Neural crest cell (in vitro differentiated cells): ENCODE measurements at regions not wholly inside any gene's neighbourhood (a gene's known extent, or its start where the extent isn't known, plus 50 kb on each side); places are given as distances from the start of the nearest gene placed in this dataset.

ENCODE experiments used
- DNase-seq: peaks from one replicate; pipeline ENCODE4 v3.0.0; 2021; ENCODE audit warnings: low read depth, mixed read lengths, low spot score
- H3K27ac Mint-ChIP-seq: one replicate; pipeline ENCODE4 v1.8.0; 2021; ENCODE audit warnings: mild to moderate bottlenecking, mixed read lengths; ENCODE audit not compliant: unreplicated experiment
- H3K27me3 Mint-ChIP-seq: 2 replicates; pipeline ENCODE4 v1.8.0; 2021; ENCODE audit warnings: low read depth, mild to moderate bottlenecking, mixed read lengths
- H3K36me3 Mint-ChIP-seq: 2 replicates; pipeline ENCODE4 v1.8.0; 2021; ENCODE audit warnings: low read depth, mild to moderate bottlenecking, mixed read lengths
- H3K4me1 Mint-ChIP-seq: 2 replicates; pipeline ENCODE4 v1.8.0; 2021; ENCODE audit warnings: mixed read lengths
- H3K4me3 Mint-ChIP-seq: one replicate; pipeline ENCODE4 v1.8.0; 2021; ENCODE audit warnings: mild to moderate bottlenecking, mixed read lengths
- H3K9me3 Mint-ChIP-seq: 2 replicates; pipeline ENCODE4 v1.8.0; 2021; ENCODE audit warnings: mixed read lengths
- CTCF ChIP-seq: fragments of 200-600 bp; sonication (generic); conservative IDR thresholded peaks from 2 replicates; pipeline ENCODE4 v1.5.0; 2021; ENCODE audit warnings: antibody characterized with exemption, mild to moderate bottlenecking

DNA sequence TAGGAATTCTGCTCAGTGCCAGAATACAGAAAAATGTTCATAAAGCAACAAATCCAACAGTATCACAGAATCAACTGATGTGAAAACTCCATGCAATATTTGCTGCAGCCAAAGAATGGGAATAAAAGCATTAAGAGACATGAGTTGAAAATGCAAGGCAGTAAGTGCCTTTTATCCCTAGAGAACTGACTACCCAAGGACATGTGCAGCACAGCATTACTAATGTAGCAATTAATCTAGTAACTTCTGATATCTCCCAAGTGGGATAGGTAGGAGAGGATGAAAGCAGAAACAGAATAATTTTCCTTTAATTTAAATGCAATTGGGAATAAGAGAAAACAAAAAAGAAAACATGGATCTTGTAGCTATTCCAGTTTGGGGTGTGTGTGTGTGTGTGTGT, 497.5 kb upstream of the CBLB start:
- H3K27me3 Mint-ChIP-seq, result no peaks in the 10 kb centered on the region
- H3K9me3 Mint-ChIP-seq, result no peaks in the 10 kb centered on the region
- H3K36me3 Mint-ChIP-seq, result no peaks in the 10 kb centered on the region
- no peak overlapping the region for H3K27ac Mint-ChIP-seq
- H3K4me1 Mint-ChIP-seq, result no peaks in the 10 kb centered on the region
- TF ChIP-seq CTCF, result no peak
- DNase-seq, result no peak
- H3K4me3 Mint-ChIP-seq, result no peak overlapping the region

GRCh38 chr3:106367496-106367895, 498.7 kb upstream of the CBLB start:
- TF ChIP-seq CTCF, result no peak
- H3K27me3 Mint-ChIP-seq, result no peaks in the 10 kb centered on the region
- H3K9me3 Mint-ChIP-seq, result no peaks in the 10 kb centered on the region
- no peaks in the 10 kb centered on the region for H3K36me3 Mint-ChIP-seq
- DNase-seq, result no peak
- no peak overlapping the region for H3K27ac Mint-ChIP-seq
- H3K4me1 Mint-ChIP-seq, result no peaks in the 10 kb centered on the region
- no peak overlapping the region for H3K4me3 Mint-ChIP-seq

- Mint-ChIP-seq H3K27ac (no peak overlapping the region), H3K9me3 (no peaks in the 10 kb centered on the region), H3K4me1 (no peaks in the 10 kb centered on the region), H3K4me3 (no peak overlapping the region), H3K27me3 (no peaks in the 10 kb centered on the region), H3K36me3 (no peaks in the 10 kb centered on the region)
- no peak for TF ChIP-seq CTCF
- no peak for DNase-seq
Measured at GRCh38 chr3:106371221-106371970, 502.6 kb upstream of the CBLB start.

- no peak for TF ChIP-seq CTCF
- no peak overlapping the region for H3K4me3 Mint-ChIP-seq
- H3K27ac Mint-ChIP-seq, result no peak overlapping the region
- no peaks in the 10 kb centered on the region for H3K9me3 Mint-ChIP-seq
- no peaks in the 10 kb centered on the region for H3K4me1 Mint-ChIP-seq
- H3K27me3 Mint-ChIP-seq, result no peaks in the 10 kb centered on the region
- H3K36me3 Mint-ChIP-seq, result no peaks in the 10 kb centered on the region
- no peak for DNase-seq
Measured at GRCh38 chr3:106371971-106372805, 503.4 kb upstream of the CBLB start.

DNA sequence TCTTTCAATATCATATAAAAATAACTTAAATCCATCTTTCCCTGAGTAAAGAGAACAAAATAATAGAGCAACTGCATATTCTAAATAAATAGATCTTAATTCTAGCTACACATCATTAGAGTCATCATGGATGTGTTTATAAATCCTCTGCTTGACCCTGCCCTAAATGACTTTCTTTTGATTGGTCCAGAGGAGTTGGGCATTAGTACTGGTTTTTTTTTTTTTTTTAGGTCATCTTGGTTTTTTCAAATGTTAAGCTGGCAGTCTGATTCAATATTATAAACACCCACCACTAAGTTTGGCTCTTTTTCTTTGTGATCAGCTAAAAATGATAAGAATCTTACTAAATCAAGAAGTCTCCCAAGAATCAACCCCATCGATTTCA, 504.0 kb upstream of the CBLB start:
- Mint-ChIP-seq H3K4me3 (no peak overlapping the region), H3K27me3 (no peaks in the 10 kb centered on the region), H3K4me1 (peaks cover 1% of the 10 kb centered on the region), H3K27ac (no peak overlapping the region), H3K36me3 (no peaks in the 10 kb centered on the region), H3K9me3 (no peaks in the 10 kb centered on the region)
- no peak for TF ChIP-seq CTCF
- DNase-seq, result no peak
